ENCODE measurements at regions not wholly inside any gene's neighbourhood (a gene's known extent, or its start where the extent isn't known, plus 50 kb on each side); places are given as distances from the start of the nearest gene placed in this dataset.

GRCh38 chr1:194394676-194395075 lies 1208.3 kb upstream of the B3GALT2 start:
- no peak for ATAC-seq (ENCODE audit: insufficient read depth, low FRiP score)
- Histone ChIP-seq H3K27me3 (ENCODE audit: control insufficient read depth in 3 of 3, insufficient read depth in 3 of 3, low read length in 2 of 3) (no peaks in the 10 kb centered on the region), H3K4me1 (ENCODE audit: control insufficient read depth in 5 of 5, insufficient read depth in 5 of 5, low read length in 5 of 5) (no peaks in the 10 kb centered on the region), H3K4me3 (no peak overlapping the region), H3K9ac (ENCODE audit: insufficient read depth in 1 of 2, low read length in 2 of 2) (no peak overlapping the region), H3K27ac (ENCODE audit: low read depth in 1 of 2, low read length in 1 of 2) (no peak overlapping the region), H3K9me3 (ENCODE audit: control insufficient read depth in 4 of 4, insufficient read depth in 3 of 4, low read length in 3 of 4) (peaks cover 0 to 3% (median 0%) of the 10 kb centered on the region in 4 donors), H3K36me3 (ENCODE audit: control insufficient read depth in 4 of 4, insufficient read depth in 4 of 4, low read length in 4 of 4) (no peaks in the 10 kb centered on the region)
- TF ChIP-seq CTCF (IDR thresholded peaks at IDR 0.05; ENCODE audit: control extremely low read depth, extremely low read depth) = no peak
- WGBS, 2 donors = 57 to 70% methylated on average over 1 of the region's 1 CpG
- no peak for DNase-seq

GRCh38 chr1:194387531-194387930 lies 1201.1 kb upstream of the B3GALT2 start:
- no peak overlapping the region for H3K4me3 ChIP-seq
- no peaks in the 10 kb centered on the region for H3K27me3 ChIP-seq (ENCODE audit: control insufficient read depth in 3 of 3, insufficient read depth in 3 of 3, low read length in 2 of 3)
- no peaks in the 10 kb centered on the region for H3K36me3 ChIP-seq (ENCODE audit: control insufficient read depth in 4 of 4, insufficient read depth in 4 of 4, low read length in 4 of 4)
- no peak overlapping the region for H3K27ac ChIP-seq (ENCODE audit: low read depth in 1 of 2, low read length in 1 of 2)
- no peak for DNase-seq
- H3K9me3 ChIP-seq (ENCODE audit: control insufficient read depth in 4 of 4, insufficient read depth in 3 of 4, low read length in 3 of 4) = no peaks in the 10 kb centered on the region
- H3K4me1 ChIP-seq (ENCODE audit: control insufficient read depth in 5 of 5, insufficient read depth in 5 of 5, low read length in 5 of 5) = no peaks in the 10 kb centered on the region
- no peak for TF ChIP-seq CTCF (IDR thresholded peaks at IDR 0.05; ENCODE audit: control extremely low read depth, extremely low read depth)
- ATAC-seq (ENCODE audit: insufficient read depth, low FRiP score) = no peak
- no peak overlapping the region for H3K9ac ChIP-seq (ENCODE audit: insufficient read depth in 1 of 2, low read length in 2 of 2)

DNA sequence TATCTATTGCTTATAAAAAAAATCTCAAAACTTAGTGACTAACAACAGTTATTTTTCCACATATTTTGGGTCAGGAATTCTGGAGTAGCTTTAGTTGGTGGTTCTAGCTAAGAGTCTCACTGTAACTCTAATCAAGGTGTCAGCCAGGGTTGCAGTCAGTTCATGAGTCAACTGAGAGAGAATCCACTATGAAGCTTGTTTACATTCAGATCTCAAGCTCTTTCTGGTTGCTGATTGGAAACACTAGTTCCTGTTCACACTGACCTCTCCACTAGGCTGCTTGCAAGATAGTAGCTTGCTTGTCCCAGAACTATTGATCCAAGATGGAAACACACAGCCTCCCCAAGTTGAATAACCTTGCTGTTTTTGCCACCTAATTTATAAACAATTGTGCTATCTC lies 1192.1 kb upstream of the B3GALT2 start:
- no peak overlapping the region for H3K27ac ChIP-seq (ENCODE audit: low read depth in 1 of 2, low read length in 1 of 2)
- no peak for ATAC-seq (ENCODE audit: insufficient read depth, low FRiP score)
- no peak for TF ChIP-seq CTCF (IDR thresholded peaks at IDR 0.05; ENCODE audit: control extremely low read depth, extremely low read depth)

DNA sequence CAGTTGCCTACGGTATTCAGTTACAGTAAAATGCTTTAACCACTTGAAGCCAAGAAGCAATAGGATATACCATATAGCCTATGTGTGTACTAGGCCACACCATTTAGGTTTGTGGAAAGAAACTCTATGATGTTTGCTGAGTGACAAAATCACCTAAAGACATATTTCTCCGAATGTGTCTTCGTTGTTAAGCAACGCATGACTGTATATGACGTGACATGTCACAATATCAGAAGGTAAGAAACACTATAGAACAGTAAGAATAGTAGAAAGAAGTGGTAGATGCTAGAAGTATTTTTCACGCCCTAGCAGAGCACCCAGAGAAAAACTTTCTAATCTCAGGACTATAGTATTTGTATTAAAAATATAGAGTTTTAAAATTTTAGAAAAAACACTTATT lies 1188.2 kb upstream of the B3GALT2 start:
- WGBS, 2 donors = 92 to 95% methylated on average over 6 of the region's 6 CpGs
- no peak for DNase-seq

More for the DNA sequence above, 1192.1 kb upstream of the B3GALT2 start:
- Histone ChIP-seq H3K36me3 (ENCODE audit: control insufficient read depth in 4 of 4, insufficient read depth in 4 of 4, low read length in 4 of 4) (no peaks in the 10 kb centered on the region), H3K4me3 (no peak overlapping the region), H3K9ac (ENCODE audit: insufficient read depth in 1 of 2, low read length in 2 of 2) (no peak overlapping the region), H3K27me3 (ENCODE audit: control insufficient read depth in 3 of 3, insufficient read depth in 3 of 3, low read length in 2 of 3) (no peaks in the 10 kb centered on the region), H3K4me1 (ENCODE audit: control insufficient read depth in 5 of 5, insufficient read depth in 5 of 5, low read length in 5 of 5) (no peaks in the 10 kb centered on the region), H3K9me3 (ENCODE audit: control insufficient read depth in 4 of 4, insufficient read depth in 3 of 4, low read length in 3 of 4) (no peaks in the 10 kb centered on the region)
- DNase-seq = no peak

More for the DNA sequence above, 1188.2 kb upstream of the B3GALT2 start:
- no peaks in the 10 kb centered on the region for H3K9me3 ChIP-seq (ENCODE audit: control insufficient read depth in 4 of 4, insufficient read depth in 3 of 4, low read length in 3 of 4)
- H3K4me1 ChIP-seq (ENCODE audit: control insufficient read depth in 5 of 5, insufficient read depth in 5 of 5, low read length in 5 of 5) = no peaks in the 10 kb centered on the region
- no peaks in the 10 kb centered on the region for H3K36me3 ChIP-seq (ENCODE audit: control insufficient read depth in 4 of 4, insufficient read depth in 4 of 4, low read length in 4 of 4)
- H3K27ac ChIP-seq (ENCODE audit: low read depth in 1 of 2, low read length in 1 of 2) = no peak overlapping the region
- H3K27me3 ChIP-seq (ENCODE audit: control insufficient read depth in 3 of 3, insufficient read depth in 3 of 3, low read length in 2 of 3) = no peaks in the 10 kb centered on the region
- H3K4me3 ChIP-seq = no peak overlapping the region
- no peak overlapping the region for H3K9ac ChIP-seq (ENCODE audit: insufficient read depth in 1 of 2, low read length in 2 of 2)
- ATAC-seq (ENCODE audit: insufficient read depth, low FRiP score) = no peak
- TF ChIP-seq CTCF (IDR thresholded peaks at IDR 0.05; ENCODE audit: control extremely low read depth, extremely low read depth) = no peak

All from lung (tissue), 11 donors.